HG02840 (cell line): ENCODE measurements at regions not wholly inside any gene's neighbourhood (a gene's known extent, or its start where the extent isn't known, plus 50 kb on each side); places are given as distances from the start of the nearest gene placed in this dataset.

Experiments
- ATAC-seq: cut with Tn5 transposase; IDR thresholded peaks from one replicate; pipeline ENCODE4 v1.9.1; 2021; ENCODE audit warnings: mild to moderate bottlenecking, moderate library complexity, moderate number of reproducible peaks; ENCODE audit not compliant: unreplicated experiment, low FRiP score

GRCh38 chr1:191851799-191852595 lies 306.3 kb upstream of the RGS18 start:
- no peak for ATAC-seq

GRCh38 chr1:191852907-191853306 lies 305.4 kb upstream of the RGS18 start:
- no peak for ATAC-seq

DNA sequence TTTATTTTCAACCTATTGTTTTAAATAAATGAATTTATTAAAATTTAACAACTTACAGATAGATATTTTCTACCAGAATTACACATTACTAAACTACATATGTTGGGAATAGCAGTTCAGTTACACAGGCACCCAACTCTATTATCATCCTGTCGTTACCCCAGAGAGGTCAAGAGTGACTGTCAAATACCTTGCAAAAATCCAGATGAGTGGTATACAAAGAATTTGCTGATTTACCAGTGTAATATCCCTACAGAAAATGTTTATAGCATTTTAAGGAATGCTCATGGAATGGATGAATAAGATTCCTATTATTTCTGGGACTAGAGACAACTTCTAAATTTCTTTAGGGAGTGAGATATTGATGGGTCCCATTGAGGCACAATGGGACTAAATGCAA lies 300.7 kb upstream of the RGS18 start:
- no peak for ATAC-seq

DNA sequence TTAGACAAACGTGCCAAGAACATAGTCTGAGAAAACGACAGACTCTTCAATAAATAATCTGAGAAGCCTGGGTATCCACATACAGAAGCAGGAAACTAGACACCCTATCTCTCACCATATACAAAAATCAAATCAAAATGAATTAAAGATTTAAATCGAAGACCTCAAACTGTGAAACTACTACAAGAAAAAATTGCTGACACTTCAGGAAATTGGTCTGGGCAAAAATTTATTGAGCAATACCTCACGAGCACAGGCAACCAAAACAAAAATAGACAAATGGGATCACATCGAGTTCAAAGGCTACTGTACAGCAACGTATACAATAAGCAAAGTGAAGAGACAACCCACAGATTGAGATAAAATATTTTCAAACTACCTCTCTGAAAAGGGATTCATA lies 292.8 kb upstream of the RGS18 start:
- no peak for ATAC-seq

- no peak for ATAC-seq
Observed at GRCh38 chr1:191866155-191866554, 292.1 kb upstream of the RGS18 start.

- ATAC-seq, result no peak
Observed at GRCh38 chr1:191869790-191870312, 288.4 kb upstream of the RGS18 start.

DNA sequence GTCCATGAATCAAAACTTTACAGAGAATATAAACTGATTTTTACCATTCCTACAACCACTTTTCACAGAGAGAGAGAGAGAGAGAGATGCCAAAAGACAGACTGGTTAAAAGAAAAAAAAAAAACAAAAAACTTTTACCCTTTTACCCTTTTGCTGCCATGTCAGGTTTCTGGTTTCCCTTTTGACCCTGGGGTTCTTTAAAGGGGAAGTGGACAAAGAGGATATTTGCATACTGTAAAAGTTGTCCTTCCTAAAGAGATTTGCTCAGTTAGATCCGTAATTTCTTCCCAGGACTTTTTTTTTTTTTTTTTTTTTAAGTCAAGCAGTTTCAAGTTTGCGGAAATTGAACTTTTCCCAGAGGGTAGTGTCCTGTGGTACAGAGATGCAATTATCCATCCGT lies 287.8 kb upstream of the RGS18 start:
- no peak for ATAC-seq

- ATAC-seq, result no peak
Observed at GRCh38 chr1:191875994-191876393, 282.3 kb upstream of the RGS18 start.

DNA sequence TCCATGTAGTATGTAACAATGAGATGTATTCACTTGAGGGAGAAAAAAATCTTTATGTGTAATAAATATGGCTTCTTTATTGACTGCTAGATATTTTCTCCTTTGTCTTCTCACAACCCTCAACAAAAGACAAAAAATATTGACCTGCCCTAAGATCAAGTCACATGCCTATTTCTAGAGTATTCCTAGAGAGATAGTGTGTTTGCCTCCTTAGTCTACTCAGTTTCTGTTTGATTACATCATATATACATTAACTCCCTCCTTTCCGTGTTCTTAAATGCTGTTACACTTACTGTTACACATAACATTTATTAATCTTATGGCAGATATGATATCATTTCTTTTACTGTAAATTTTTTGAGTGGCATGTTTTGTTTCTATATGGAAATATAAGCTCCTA lies 281.6 kb upstream of the RGS18 start:
- no peak for ATAC-seq

GRCh38 chr1:191882870-191883269 lies 275.4 kb upstream of the RGS18 start:
- ATAC-seq, result no peak

DNA sequence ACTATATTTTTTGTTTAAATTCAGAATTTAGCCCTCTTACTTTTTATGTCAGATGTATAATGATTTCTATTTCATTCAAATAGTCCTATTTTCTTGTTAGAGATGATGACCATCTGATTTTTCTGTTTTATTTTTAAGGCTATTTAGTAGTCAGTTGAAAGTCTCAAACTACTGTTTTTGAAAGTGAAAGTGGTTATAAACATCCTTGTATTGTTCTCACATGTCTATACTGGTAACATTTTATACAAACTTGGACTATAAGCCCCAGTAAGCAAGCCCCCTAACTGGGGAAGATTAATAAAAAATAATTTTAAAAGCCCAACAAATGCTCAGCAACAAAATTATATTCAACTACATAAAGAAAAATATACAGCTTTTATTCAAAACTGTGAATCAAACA lies 271.3 kb upstream of the RGS18 start:
- no peak for ATAC-seq

GRCh38 chr1:191888996-191889622 lies 269.2 kb upstream of the RGS18 start:
- ATAC-seq, result no peak

GRCh38 chr1:191889623-191890003 lies 268.6 kb upstream of the RGS18 start:
- ATAC-seq, result no peak

GRCh38 chr1:191890433-191891088 lies 267.7 kb upstream of the RGS18 start:
- no peak for ATAC-seq

- no peak for ATAC-seq
Observed at GRCh38 chr1:191892716-191893115, 265.5 kb upstream of the RGS18 start.

DNA sequence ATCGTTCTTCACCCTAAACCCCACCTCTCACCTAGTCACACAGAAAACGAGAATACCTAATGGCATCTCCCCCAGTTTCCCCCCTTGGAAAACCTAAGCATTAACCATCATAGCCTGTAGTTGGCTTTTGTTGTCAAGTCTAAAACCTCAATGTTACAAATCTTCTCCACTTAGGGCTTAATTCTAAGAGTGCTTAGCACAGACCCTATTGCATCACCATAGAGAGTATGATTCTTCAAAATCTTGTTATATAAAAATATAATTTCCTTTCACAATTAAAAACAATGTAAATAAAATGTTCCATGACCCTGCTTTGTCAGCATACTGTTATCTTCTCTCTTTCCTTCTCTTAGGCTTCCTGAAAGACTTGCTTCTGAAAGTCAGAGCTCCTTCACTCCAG lies 263.2 kb upstream of the RGS18 start:
- no peak for ATAC-seq

- ATAC-seq, result no peak
Observed at GRCh38 chr1:191895462-191896058, 262.7 kb upstream of the RGS18 start.

DNA sequence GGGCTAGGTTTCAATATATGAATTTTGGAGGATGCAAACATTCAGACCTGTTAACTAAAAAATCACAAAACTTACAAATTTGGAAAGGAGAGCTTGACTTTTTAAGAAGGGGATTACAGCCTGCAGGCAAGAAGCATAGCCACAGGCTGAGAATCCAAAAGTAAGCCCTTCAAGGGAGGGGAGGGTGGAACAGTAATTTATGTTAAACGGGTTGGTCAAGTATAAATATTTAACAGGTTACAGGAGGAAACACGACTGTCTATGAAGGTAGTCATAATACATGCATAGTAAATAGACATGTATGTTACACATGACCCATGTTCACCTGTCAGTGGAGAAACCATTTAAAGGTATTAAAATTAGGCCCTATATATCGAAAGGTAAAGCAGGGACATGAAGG lies 261.1 kb upstream of the RGS18 start:
- ATAC-seq, result no peak

DNA sequence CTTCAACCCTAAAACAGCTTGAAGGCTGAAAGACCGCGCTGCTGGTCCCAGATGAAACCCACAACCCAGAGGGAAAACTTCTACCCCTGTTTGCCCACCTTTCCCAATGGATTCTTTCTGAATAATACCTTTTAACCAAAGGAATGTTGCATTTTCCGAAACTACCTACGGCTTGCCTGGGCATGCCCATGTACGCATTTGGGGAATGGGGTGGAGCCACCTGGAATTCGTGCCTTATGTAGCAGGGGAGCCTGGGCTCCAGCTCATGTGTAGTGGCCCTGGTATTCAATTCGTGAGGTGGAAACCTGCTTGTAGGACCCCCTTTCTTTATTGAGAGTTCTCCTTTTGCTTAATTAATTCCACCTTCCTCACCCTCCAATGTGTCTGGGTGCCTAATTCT lies 256.6 kb upstream of the RGS18 start:
- ATAC-seq, result no peak

DNA sequence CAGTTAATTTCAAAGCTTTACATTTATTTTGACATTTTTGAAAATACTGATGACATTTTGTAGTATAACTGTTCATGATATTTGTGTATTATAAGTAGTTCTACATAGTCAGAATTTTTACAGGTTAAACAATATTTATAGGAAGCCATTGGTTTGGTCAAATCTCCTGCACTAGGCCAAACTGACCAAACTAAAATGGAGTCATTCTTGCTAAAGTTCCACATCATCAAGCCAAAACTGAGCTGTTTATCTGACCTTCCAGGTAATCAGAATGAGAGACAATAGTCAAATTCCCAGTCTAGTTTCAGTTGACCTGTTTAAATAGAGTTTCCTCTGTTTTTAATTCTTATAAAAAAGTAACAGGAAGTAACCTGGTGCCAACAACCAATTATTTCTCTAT lies 253.3 kb upstream of the RGS18 start:
- ATAC-seq, result no peak

DNA sequence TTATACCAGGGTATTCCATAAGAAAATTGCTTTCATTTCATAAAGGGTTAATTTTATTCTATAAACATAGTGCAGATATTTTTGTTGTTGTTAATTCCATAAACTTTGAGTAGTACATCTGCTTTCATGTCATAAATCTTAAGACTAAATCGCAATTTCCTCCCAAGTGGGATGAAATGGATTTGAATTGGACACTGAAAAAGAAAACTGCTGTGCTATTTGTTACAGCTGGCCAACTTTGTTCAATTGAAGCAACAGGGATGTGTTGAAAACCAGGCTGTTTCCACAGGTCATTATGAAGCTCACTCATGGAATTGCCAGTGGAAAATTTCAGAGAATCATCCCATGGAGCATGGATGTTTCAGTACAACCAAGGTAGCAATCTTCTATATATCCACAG lies 252.5 kb upstream of the RGS18 start:
- ATAC-seq, result no peak
